H9 (cell line): ENCODE measurements at regions not wholly inside any gene's neighbourhood (a gene's known extent, or its start where the extent isn't known, plus 50 kb on each side); places are given as distances from the start of the nearest gene placed in this dataset.

Experiments used
- DNase-seq: peaks from one replicate; pipeline ENCODE4 v3.0.0-alpha.2; 2017
- H2AFZ ChIP-seq: one replicate; pipeline ENCODE4 v1.6.1; 2013; ENCODE audit warnings: mild to moderate bottlenecking, low read length, control low read depth, moderate library complexity
- H2AK5ac ChIP-seq: 2 replicates; pipeline ENCODE4 v1.6.1; 2013; ENCODE audit warnings: low read length, control low read depth, mixed read lengths; ENCODE audit not compliant: insufficient read length
- H2BK120ac ChIP-seq: one replicate; pipeline ENCODE4 v1.6.1; 2013; ENCODE audit warnings: low read depth, mild to moderate bottlenecking, low read length, control low read depth, inconsistent platforms; ENCODE audit not compliant: poor library complexity, severe bottlenecking
- H2BK12ac ChIP-seq: 2 replicates; pipeline ENCODE4 v1.6.1; 2013; ENCODE audit warnings: low read length, control low read depth, mixed read lengths, low read depth; ENCODE audit not compliant: insufficient read length
- H2BK15ac ChIP-seq: 2 replicates; pipeline ENCODE4 v1.6.1; 2013; ENCODE audit warnings: low read depth, low read length, control low read depth
- H2BK20ac ChIP-seq: one replicate; pipeline ENCODE4 v1.6.1; 2013; ENCODE audit warnings: low read depth, mild to moderate bottlenecking, low read length, control low read depth, inconsistent platforms; ENCODE audit not compliant: poor library complexity, severe bottlenecking
- H2BK5ac ChIP-seq: 2 replicates; pipeline ENCODE4 v1.6.1; 2013; ENCODE audit warnings: low read length, control low read depth, mixed read lengths; ENCODE audit not compliant: insufficient read length
- H3K14ac ChIP-seq: 2 replicates; pipeline ENCODE4 v1.6.1; 2013; ENCODE audit warnings: low read length, control low read depth; ENCODE audit not compliant: insufficient read depth
- H3K18ac ChIP-seq: 2 replicates; pipeline ENCODE4 v1.6.1; 2013; ENCODE audit warnings: low read depth, mild to moderate bottlenecking, mixed read lengths, low read length, control low read depth; ENCODE audit not compliant: insufficient read length
- H3K23ac ChIP-seq: 2 replicates; pipeline ENCODE4 v1.6.1; 2013; ENCODE audit warnings: low read length, control low read depth, mixed read lengths, low read depth; ENCODE audit not compliant: insufficient read length
- H3K23me2 ChIP-seq: 2 replicates; pipeline ENCODE4 v1.6.1; 2013; ENCODE audit warnings: low read depth, mild to moderate bottlenecking, mixed read lengths, low read length, control low read depth; ENCODE audit not compliant: insufficient read length, poor library complexity, severe bottlenecking
- H3K27ac ChIP-seq: 2 replicates; pipeline ENCODE4 v1.5.1; 2013; ENCODE audit warnings: low read length, control low read depth, mixed read lengths, low read depth; ENCODE audit not compliant: insufficient read length
- H3K27me3 ChIP-seq: 2 replicates; pipeline ENCODE4 v1.6.1; 2013; ENCODE audit warnings: low read length, control low read depth, inconsistent platforms; ENCODE audit not compliant: insufficient read depth
- H3K4ac ChIP-seq: 2 replicates; pipeline ENCODE4 v1.6.1; 2013; ENCODE audit warnings: low read depth, mild to moderate bottlenecking, control low read depth, inconsistent platforms, low read length, moderate library complexity
- H3K4me1 ChIP-seq: 2 replicates; pipeline ENCODE4 v1.6.1; 2013; ENCODE audit warnings: low read length, control low read depth, inconsistent platforms; ENCODE audit not compliant: insufficient read depth
- H3K4me2 ChIP-seq: 2 replicates; pipeline ENCODE4 v1.6.1; 2013; ENCODE audit warnings: low read length, control low read depth, mixed read lengths; ENCODE audit not compliant: insufficient read length, insufficient read depth
- H3K56ac ChIP-seq: 2 replicates; pipeline ENCODE4 v1.6.1; 2013; ENCODE audit warnings: low read depth, mild to moderate bottlenecking, mixed read lengths, low read length, control low read depth; ENCODE audit not compliant: insufficient read length
- H3K79me1 ChIP-seq: 2 replicates; pipeline ENCODE4 v1.6.1; 2013; ENCODE audit warnings: low read depth, mild to moderate bottlenecking, moderate library complexity, low read length, control low read depth, inconsistent platforms; ENCODE audit not compliant: insufficient read depth, poor library complexity, severe bottlenecking
- H3K79me2 ChIP-seq: 2 replicates; pipeline ENCODE4 v1.6.1; 2013; ENCODE audit warnings: low read length, control low read depth, inconsistent platforms; ENCODE audit not compliant: insufficient read depth
- H3K9ac ChIP-seq: 2 replicates; pipeline ENCODE4 v1.6.1; 2013; ENCODE audit warnings: low read length, control low read depth, mixed read lengths; ENCODE audit not compliant: insufficient read length; ENCODE audit errors: extremely low read depth
- H3K9me3 ChIP-seq: one replicate; pipeline ENCODE4 v1.6.1; 2013; ENCODE audit warnings: low read depth, low read length, inconsistent platforms; ENCODE audit not compliant: control insufficient read depth
- H3T11ph ChIP-seq: one replicate; pipeline ENCODE4 v1.6.1; 2013; ENCODE audit warnings: mild to moderate bottlenecking, low read length, control low read depth, inconsistent platforms
- H4K20me1 ChIP-seq: one replicate; pipeline ENCODE4 v1.6.1; 2013; ENCODE audit not compliant: control insufficient read depth, insufficient read length, insufficient read depth
- H4K5ac ChIP-seq: 2 replicates; pipeline ENCODE4 v1.6.1; 2013; ENCODE audit warnings: low read depth, mild to moderate bottlenecking, mixed read lengths, low read length, control low read depth; ENCODE audit not compliant: insufficient read length
- H4K8ac ChIP-seq: replicated peaks from 2 replicates; pipeline ENCODE4 v1.6.1; 2013; ENCODE audit warnings: low read length, control low read depth, mixed read lengths, low read depth; ENCODE audit not compliant: insufficient read length
- H4K91ac ChIP-seq: 2 replicates; pipeline ENCODE4 v1.6.1; 2013; ENCODE audit warnings: low read depth, mild to moderate bottlenecking, moderate library complexity, mixed read lengths, low read length, control low read depth; ENCODE audit not compliant: insufficient read length
- H3K27ac Mint-ChIP-seq, 3 experiments: 2 replicates in 2 of 3; 3 replicates in 1 of 3; pipeline ENCODE4 v1.8.0; 2020 to 2021; ENCODE audit warnings: mixed read lengths in 3 of 3, mild to moderate bottlenecking in 1 of 3, moderate library complexity in 1 of 3
- H3K27me3 Mint-ChIP-seq: 2 replicates; pipeline ENCODE4 v1.8.0; 2021; ENCODE audit warnings: low read depth, mild to moderate bottlenecking, moderate library complexity, mixed read lengths
- H3K36me3 Mint-ChIP-seq, 3 experiments: 2 replicates in 2 of 3; 3 replicates in 1 of 3; pipeline ENCODE4 v1.8.0; 2020 to 2021; ENCODE audit warnings: low read depth in 3 of 3, mixed read lengths in 3 of 3; ENCODE audit not compliant: insufficient read depth in 1 of 3
- H3K4me1 Mint-ChIP-seq, 2 experiments: 2 replicates each; pipeline ENCODE4 v1.8.0; 2020; ENCODE audit warnings: mixed read lengths in 2 of 2
- H3K4me3 Mint-ChIP-seq, 2 experiments: 2 replicates in 1 of 2; 3 replicates in 1 of 2; pipeline ENCODE4 v1.8.0; 2020 to 2021; ENCODE audit warnings: mild to moderate bottlenecking in 2 of 2, mixed read lengths in 2 of 2, moderate library complexity in 1 of 2
- H3K9me3 Mint-ChIP-seq, 2 experiments: 2 replicates in 1 of 2; 3 replicates in 1 of 2; pipeline ENCODE4 v1.8.0; 2020; ENCODE audit warnings: mild to moderate bottlenecking in 2 of 2, mixed read lengths in 2 of 2, moderate library complexity in 1 of 2
- WGBS: extraction: QIAGEN DNeasy Blood & Tissue Kit; methylation state at CpG from one replicate; pipeline ENCODE4 v1.1.7; 2013; ENCODE audit warnings: missing lambda C conversion rate, low lambda C conversion rate, mixed read lengths; ENCODE audit not compliant: insufficient read length; ENCODE audit errors: extremely low coverage; 5-methylcytosine and 5-hydroxymethylcytosine counted together
- TF ChIP-seq, protein P1 (sequence below): fragments of 200-600 bp; sonication (generic); conservative IDR thresholded peaks from 3 replicates; pipeline ENCODE4 v1.8.0; 2021; ENCODE audit warnings: antibody characterized with exemption, mild to moderate bottlenecking

DNA sequence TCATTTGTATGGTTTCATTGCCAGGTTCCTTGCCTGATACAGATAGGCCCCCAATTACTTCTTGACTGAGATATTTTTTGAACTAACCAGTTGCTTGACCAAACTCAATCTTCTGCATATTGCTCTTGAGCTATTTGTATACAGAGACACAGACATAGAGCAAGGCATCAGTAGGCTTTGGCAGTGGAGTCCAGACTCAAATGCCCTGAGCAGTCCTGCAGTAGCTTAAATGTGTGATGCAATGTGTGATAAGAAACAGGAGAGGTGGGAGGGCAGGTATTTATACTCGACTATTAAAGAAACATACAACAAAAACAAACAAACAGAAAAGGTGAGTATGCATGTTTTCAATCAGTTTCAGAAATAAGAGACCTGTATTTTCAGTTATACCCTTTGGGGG, 197.9 kb upstream of the DAB1 start:
- Mint-ChIP-seq H3K4me1 (peaks cover 30% of the 10 kb centered on the region in 2 experiments), H3K9me3 (no peaks in the 10 kb centered on the region), H3K4me3 (no peak overlapping the region), H3K27ac (no peak overlapping the region), H3K36me3 (no peaks in the 10 kb centered on the region), H3K27me3 (no peaks in the 10 kb centered on the region)
- Histone ChIP-seq H4K5ac (no peak overlapping the region), H2BK5ac (no peak overlapping the region), H3K56ac (no peak overlapping the region), H3K9ac (no peak overlapping the region), H3T11ph (no peak overlapping the region), H3K18ac (no peak overlapping the region), H2BK15ac (no peak overlapping the region), H2AK5ac (no peak overlapping the region), H3K27ac (no peak overlapping the region), H4K8ac (no peak overlapping the region), H3K23ac (no peak overlapping the region), H3K4ac (no peak overlapping the region), H3K79me1 (no peaks in the 10 kb centered on the region), H3K27me3 (no peaks in the 10 kb centered on the region), H3K14ac (no peak overlapping the region), H2AFZ (no peak overlapping the region), H3K23me2 (no peaks in the 10 kb centered on the region), H3K79me2 (no peaks in the 10 kb centered on the region), H4K91ac (no peak overlapping the region), H3K4me1 (peaks cover 10% of the 10 kb centered on the region; the same call in 1 of the 2 replicates), H3K4me2 (no peak overlapping the region), H3K9me3 (no peaks in the 10 kb centered on the region), H2BK20ac (no peak overlapping the region), H2BK12ac (no peak overlapping the region), H4K20me1 (no peaks in the 10 kb centered on the region), H2BK120ac (no peak overlapping the region)
- no peak for DNase-seq
- TF ChIP-seq, protein P1, sequence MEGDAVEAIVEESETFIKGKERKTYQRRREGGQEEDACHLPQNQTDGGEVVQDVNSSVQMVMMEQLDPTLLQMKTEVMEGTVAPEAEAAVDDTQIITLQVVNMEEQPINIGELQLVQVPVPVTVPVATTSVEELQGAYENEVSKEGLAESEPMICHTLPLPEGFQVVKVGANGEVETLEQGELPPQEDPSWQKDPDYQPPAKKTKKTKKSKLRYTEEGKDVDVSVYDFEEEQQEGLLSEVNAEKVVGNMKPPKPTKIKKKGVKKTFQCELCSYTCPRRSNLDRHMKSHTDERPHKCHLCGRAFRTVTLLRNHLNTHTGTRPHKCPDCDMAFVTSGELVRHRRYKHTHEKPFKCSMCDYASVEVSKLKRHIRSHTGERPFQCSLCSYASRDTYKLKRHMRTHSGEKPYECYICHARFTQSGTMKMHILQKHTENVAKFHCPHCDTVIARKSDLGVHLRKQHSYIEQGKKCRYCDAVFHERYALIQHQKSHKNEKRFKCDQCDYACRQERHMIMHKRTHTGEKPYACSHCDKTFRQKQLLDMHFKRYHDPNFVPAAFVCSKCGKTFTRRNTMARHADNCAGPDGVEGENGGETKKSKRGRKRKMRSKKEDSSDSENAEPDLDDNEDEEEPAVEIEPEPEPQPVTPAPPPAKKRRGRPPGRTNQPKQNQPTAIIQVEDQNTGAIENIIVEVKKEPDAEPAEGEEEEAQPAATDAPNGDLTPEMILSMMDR: no peak
- WGBS: no CpG with 5 or more reads among the region's 1 CpG
